22Rv1 (cell line): ENCODE measurements at regions not wholly inside any gene's neighbourhood (a gene's known extent, or its start where the extent isn't known, plus 50 kb on each side); places are given as distances from the start of the nearest gene placed in this dataset.
A peak's percentile ranks its signal among the peaks of the same experiment; 100 is the strongest.

ENCODE experiments used
- H3K27ac ChIP-seq: fragments of 450-650 bp; 2 replicates; pipeline ENCODE4 v1.5.1; 2017
- ZFX ChIP-seq: fragments of 450-650 bp; IDR thresholded peaks from 2 replicates; pipeline ENCODE4 v1.6.1; 2017; ENCODE audit warnings: antibody characterized with exemption, borderline replicate concordance
- TF ChIP-seq, protein P1 (sequence below): fragments of 450-650 bp; IDR thresholded peaks from 2 replicates; pipeline ENCODE4 v1.5.1; 2017; ENCODE audit warnings: mild to moderate bottlenecking

DNA sequence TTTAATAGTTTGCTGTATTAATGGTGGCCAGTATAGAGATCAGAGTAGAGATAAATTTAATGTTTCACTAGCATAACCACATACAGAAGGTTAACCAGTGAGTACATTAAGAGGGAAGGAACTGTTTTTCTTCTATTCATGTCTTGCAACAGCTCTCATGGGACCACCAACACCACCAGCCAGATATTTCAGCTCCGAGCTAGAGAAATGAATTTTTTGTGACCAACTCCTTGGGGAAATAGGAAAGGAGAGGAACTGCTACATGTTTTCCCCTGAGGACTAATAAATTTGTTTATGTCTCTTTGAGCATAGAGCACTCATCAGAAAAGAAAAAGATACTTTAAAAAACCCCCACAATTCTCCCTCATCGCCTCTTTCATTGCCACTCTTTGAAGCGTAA is 247.5 kb downstream of the MBNL1 start:
- TF ChIP-seq, protein P1, sequence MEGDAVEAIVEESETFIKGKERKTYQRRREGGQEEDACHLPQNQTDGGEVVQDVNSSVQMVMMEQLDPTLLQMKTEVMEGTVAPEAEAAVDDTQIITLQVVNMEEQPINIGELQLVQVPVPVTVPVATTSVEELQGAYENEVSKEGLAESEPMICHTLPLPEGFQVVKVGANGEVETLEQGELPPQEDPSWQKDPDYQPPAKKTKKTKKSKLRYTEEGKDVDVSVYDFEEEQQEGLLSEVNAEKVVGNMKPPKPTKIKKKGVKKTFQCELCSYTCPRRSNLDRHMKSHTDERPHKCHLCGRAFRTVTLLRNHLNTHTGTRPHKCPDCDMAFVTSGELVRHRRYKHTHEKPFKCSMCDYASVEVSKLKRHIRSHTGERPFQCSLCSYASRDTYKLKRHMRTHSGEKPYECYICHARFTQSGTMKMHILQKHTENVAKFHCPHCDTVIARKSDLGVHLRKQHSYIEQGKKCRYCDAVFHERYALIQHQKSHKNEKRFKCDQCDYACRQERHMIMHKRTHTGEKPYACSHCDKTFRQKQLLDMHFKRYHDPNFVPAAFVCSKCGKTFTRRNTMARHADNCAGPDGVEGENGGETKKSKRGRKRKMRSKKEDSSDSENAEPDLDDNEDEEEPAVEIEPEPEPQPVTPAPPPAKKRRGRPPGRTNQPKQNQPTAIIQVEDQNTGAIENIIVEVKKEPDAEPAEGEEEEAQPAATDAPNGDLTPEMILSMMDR = no peak
- H3K27ac ChIP-seq = no peak overlapping the region

DNA sequence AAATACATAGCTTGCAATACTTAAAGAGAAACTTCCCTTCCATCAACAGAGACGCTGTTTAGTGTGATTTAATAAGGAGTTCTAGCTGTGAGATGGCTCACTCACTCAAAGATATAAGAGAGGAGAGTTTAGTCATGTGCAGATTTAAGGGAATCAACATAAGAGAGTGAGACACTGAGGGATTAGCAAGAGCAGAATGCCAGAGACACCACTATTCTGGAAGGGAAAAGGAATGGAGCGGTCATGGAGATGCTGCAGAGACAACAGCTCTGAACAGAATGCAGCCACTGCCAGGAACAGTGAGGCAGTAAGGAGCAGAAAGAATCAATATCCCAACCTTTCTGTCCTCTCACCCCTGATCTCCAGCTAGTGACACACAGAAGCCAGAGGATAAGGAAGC is 248.8 kb downstream of the MBNL1 start:
- no peak overlapping the region for H3K27ac ChIP-seq
- TF ChIP-seq ZFX = no peak
- TF ChIP-seq, protein P1 = no peak

DNA sequence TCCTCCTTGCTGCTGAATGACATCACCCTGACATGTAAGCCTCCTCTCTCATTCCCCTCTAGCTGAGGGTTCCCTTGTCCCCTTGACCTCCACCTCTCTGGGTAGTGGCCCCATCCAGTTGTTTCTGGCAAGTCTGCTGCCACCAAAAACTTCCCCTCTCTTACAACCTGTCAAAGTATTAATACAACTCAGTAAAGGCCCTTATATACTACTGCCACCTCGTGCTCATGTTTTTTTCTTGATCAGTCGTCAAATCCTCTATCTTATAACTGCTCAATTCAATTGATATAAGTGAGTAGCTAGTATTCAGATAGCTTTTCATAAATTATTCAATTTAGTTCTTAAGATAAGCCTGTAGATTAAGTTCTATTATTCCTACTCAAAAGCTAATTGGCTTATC is 249.6 kb downstream of the MBNL1 start:
- no peak overlapping the region for H3K27ac ChIP-seq
- TF ChIP-seq, protein P1 = no peak
- TF ChIP-seq ZFX = no peak

DNA sequence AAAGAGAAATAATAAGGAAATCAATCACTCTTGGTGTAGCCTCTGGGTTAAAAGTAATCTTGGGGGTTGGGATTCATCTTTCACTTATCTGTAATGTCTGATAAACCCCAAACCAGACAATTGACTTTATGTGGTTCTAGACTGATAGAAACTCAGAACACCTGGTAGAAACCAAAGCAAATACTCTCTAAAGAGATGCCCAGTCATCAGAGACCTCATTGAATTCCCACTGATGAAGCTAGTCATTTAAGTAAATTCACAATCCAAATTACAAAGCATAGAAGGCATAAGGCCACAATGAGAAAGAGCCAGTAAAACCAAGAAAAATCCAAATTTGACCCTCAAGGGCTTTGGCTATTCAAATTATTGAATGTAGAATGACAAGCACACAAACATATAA is 250.6 kb downstream of the MBNL1 start:
- TF ChIP-seq, protein P1 = no peak
- no peak for TF ChIP-seq ZFX
- no peak overlapping the region for H3K27ac ChIP-seq

DNA sequence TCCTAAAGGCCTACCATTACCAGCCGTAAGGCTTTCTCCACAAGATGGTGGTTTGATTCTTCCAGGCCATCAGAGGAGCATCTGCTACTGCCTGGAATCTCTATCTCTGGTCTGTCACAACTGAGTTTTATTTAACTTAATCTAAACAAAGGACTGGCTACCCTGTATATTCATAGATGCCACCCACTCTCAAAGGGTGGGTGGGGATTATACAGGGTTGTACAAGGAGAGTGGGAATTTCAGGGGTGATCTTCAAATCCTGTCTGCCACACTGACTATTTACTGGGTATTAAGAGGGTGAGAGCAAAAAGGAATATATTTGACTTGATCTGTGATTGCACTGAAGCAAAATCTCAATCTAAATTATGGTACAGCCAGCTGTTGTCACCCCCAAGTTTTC is 253.3 kb downstream of the MBNL1 start:
- no peak overlapping the region for H3K27ac ChIP-seq
- TF ChIP-seq ZFX = no peak

DNA sequence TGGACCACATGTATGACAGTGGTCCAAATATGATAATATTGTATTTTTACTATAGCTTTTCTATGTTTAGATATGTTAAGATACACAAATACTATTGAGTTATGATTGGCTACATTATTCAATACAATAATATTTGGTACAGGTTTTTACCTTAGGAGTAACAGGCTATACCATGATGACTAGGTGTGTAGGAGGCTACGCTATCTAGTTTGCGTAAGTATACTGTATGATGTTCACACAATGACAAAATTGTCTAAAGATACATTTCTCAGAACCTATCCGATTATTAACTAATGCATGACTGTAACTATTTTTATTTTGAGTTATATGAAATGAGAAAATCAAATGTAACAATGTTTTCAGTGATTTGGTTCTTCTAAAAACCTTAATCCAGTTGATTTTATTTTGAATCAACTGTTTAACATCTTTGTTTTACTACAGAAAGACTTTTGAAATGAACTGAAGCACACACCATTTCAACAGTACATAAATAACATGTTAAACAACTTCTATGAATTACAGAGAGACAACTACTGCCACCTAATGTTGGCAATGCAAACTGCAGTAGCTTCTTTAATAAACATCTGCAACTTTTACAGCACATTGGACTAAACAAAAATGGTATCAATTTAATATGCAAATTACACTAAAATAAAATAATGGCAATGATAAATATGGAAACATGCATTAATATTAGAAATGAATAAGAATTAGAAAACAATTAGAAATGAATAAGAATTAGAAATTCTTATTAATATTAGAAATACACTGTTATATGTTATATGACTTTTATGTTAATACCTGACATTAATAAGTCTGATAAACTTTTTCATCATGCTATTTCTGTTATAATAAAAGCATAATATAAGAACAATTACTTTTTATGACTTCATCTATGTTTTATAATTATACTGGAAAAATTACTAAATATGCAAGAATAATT is 255.7 kb downstream of the MBNL1 start:
- H3K27ac ChIP-seq = no peak overlapping the region
- no peak for TF ChIP-seq ZFX
- TF ChIP-seq, protein P1 = peak; percentile 93

DNA sequence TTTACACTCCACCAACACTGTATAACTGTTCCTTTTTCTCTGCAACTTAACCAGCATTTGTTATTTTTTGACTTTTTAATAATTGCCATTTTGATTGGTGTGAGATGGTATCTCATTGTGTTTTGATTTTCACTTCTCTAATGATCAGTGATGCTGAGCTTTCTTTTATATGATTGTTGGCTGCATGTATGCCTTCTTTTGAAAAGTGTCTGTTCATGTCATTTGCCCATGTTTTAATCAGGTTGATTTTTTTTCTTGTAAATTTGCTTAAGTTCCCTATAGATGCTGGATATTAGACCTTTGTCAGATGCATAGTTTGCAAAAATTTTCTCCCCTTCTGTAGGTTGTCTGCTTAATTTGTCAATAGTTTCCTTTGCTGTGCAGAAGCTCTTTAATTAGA is 263.0 kb downstream of the MBNL1 start:
- no peak overlapping the region for H3K27ac ChIP-seq
- TF ChIP-seq, protein P1 = no peak
- no peak for TF ChIP-seq ZFX
